ENCODE measurements at regions not wholly inside any gene's neighbourhood (a gene's known extent, or its start where the extent isn't known, plus 50 kb on each side); places are given as distances from the start of the nearest gene placed in this dataset.
"Not testable (repeated sequence)": the region's sequence is repeated elsewhere in the genome, so short reads cannot be mapped to it uniquely, and the experiment has no call there.

- no peak for DNase-seq (ENCODE audit: low spot score)
These were observed 276.8 kb upstream of the PFKP start for GRCh38 chr10:2790396-2791188.

GRCh38 chr10:2786251-2786650, 281.1 kb upstream of the PFKP start:
- DNase-seq (ENCODE audit: low spot score), result no peak

- DNase-seq (ENCODE audit: low spot score), result no peak
These were observed 282.6 kb upstream of the PFKP start for GRCh38 chr10:2784766-2785165.

DNA sequence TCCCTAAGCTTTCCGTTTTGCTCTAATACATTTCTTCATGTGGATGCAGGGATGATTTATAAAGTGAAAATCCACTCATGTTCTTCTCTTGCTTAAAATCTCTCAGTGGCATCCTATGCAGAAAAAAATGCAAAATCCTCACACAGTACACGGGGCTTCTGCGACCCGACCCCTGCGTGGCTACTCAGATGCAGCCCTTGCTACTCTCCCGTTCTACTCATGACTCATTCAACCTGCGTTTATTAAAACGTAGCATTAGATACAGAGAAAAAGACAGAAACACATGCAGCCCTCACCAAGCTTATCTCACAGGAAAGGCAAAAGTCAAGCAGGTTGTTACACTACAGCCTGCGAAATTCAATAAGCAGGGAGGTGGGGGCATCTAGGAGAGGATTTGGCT, 284.4 kb upstream of the PFKP start:
- DNase-seq (ENCODE audit: low spot score), result no peak

DNA sequence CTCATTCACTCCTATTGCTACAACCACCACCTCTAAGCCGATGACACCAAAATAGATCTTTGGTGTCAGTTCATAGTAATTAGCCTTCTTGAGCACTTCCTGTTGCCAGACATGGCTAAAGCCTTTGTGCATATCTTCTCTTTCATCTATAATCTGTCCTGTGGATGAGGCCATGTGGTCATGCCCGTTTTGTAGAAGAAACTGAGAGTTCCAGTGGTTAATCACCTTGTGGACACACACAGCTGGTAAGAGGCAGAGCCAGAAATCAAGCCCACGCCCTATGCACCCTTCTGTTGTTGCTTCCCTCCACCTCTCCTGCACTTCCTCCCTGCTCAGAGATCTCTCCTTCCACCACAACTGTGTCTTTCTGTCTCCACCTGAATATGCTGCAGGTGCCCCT, 285.1 kb upstream of the PFKP start:
- no peak for DNase-seq (ENCODE audit: low spot score)

GRCh38 chr10:2777666-2778355, 289.5 kb upstream of the PFKP start:
- DNase-seq (ENCODE audit: low spot score), result no peak

- DNase-seq (ENCODE audit: low spot score), result no peak
These were observed 294.3 kb upstream of the PFKP start for GRCh38 chr10:2772816-2773631.

- DNase-seq (ENCODE audit: low spot score), result no peak
These were observed 295.2 kb upstream of the PFKP start for GRCh38 chr10:2772135-2772534.

DNA sequence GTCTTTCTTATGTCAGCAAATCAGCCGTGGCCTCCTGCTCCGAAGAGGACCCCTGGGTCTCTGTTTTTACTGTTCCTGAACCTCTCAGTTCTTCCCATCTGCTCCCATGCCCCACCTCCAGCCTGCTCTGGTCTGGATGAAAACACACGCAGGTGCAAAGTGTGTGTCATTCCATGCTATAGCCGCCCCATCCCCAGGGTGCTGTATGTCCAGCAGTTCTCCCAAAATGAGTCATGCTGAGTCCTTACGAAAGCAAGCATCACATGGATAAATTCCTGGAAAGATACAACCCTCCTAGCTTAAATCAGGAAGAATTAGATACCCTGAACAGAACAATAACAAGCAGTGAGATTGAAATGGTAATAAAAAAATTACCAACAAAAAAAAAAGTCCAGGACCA, 300.1 kb upstream of the PFKP start:
- not testable (repeated sequence) for DNase-seq (ENCODE audit: low spot score)

DNA sequence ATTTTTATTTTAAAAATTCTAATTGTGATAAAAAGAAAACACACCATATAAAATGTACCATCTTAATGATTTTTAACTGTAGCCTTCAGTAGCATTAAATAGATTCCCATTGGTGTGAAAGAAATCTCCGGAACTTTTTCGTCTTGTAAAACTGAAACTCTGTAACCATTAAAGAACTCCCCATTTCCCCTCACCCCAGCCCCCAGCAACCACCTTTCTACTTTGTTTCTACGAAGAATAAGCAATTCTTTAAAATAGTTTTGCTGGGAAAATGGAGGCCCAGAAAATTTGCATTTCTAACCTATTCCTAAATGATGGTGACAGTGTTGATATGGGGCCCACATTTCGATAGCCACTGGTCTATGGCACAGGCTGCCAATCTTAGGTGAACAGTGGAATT, 305.4 kb upstream of the PFKP start:
- no peak for DNase-seq (ENCODE audit: low spot score)

DNA sequence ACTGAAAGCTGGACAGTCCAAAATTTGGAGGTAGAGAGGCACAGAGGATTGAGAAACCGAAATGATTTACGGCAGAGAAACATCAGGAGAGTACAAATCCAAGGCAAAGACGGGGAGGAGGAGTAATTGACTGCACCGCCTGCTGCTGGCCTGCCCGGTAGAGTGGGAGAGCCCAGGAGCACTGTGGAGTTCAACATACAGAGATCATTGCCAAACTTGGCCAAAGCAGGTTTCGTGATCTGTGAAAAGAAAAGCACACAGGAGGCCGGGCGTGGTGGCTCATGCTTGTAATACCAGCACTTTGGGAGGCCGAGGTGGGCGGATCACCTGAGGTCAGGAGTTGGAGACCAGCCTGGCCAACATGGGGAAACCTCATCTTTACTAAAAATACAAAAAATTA, 306.0 kb upstream of the PFKP start:
- no peak for DNase-seq (ENCODE audit: low spot score)

DNA sequence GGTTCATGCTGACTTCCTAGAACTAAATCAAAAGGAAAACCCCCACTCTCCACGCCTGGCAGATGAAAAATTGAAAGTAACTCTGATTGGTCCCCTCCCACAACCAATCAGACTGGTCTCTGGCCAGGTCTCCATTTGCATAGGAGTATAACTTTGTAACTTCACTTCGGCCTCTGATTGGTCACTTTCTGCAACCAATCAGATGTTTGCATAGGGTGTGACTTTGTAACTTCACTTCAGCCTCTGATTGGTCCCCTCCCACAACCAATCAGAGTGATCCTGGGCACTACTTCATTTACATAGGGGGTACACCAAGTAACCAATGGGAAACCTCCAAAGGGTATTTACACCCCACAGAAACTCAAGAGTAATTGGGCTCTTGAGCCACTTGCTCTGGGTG, 306.6 kb upstream of the PFKP start:
- DNase-seq (ENCODE audit: low spot score), result no peak

GRCh38 chr10:2759233-2759632, 308.1 kb upstream of the PFKP start:
- no peak for DNase-seq (ENCODE audit: low spot score)

- no peak for DNase-seq (ENCODE audit: low spot score)
These were observed 312.4 kb upstream of the PFKP start for GRCh38 chr10:2754943-2755342.

GRCh38 chr10:2748287-2748686, 319.1 kb upstream of the PFKP start:
- DNase-seq (ENCODE audit: low spot score), result no peak

GRCh38 chr10:2746638-2747037, 320.7 kb upstream of the PFKP start:
- no peak for DNase-seq (ENCODE audit: low spot score)

- no peak for DNase-seq (ENCODE audit: low spot score)
These were observed 321.7 kb upstream of the PFKP start for GRCh38 chr10:2745666-2746065.

DNA sequence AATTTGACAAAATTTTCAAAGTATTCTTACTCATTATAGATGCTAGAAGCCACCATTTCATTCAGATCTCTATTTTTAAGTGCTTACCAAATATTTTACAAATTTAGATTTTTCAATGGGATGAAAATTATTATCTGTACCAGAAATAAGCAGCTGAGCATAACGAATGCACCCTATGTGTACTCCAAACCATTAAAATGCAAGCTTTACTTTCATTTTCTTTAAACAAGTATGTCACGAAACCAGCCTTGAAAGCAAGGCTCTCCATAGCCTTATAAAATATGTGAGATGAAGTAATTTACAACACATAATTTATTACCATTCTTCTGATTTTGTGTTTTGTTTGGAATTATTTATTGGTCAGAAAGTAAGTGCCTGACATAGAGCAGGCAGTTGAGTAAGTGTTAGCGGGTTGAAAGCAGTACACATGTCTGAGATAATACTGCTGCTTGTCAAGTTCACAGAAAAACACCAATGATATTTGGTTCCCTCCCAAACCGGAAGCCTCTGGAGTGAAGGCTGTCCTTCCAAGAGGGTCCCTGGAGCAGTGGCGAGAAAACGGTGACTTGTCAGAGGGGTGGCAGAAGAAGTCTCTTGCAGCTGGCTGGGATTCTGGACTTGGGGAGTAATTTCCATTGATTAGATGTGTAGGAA, 322.7 kb upstream of the PFKP start:
- no peak for DNase-seq (ENCODE audit: low spot score)

- no peak for DNase-seq (ENCODE audit: low spot score)
These were observed 332.7 kb upstream of the PFKP start for GRCh38 chr10:2734603-2735002.

DNA sequence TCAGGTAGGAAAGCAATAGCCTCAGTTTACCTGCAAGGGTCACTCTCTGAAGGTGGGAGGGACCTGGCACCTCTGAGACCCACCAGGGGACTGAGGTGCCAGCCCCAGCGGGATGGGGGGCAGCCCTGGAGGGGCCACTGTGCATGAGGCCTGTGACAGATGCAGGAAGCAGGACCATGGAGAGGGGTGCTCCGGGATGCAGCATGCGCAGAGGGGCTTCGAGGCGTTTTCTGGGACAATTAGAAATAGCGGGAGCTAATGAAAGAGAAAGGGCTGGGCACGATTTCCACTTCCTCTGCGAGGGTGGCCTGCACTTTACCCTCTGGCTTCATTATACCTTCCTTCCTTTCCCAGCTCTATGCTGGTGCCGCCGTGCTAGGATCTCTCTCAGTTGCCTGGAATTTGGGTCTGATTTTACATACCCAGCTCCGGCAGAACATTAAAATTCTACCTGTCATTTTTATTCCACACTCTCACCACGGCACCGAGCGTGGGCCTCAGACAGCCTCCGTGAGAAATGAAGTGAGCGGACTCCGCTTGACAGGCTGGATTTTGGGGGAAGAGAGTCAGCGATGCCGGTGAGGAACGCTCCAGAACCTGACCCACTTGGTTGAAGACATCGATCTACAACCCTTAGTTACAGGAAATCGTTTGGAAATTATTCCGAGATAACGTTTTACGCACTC, 333.9 kb upstream of the PFKP start:
- DNase-seq (ENCODE audit: low spot score), result no peak

DNA sequence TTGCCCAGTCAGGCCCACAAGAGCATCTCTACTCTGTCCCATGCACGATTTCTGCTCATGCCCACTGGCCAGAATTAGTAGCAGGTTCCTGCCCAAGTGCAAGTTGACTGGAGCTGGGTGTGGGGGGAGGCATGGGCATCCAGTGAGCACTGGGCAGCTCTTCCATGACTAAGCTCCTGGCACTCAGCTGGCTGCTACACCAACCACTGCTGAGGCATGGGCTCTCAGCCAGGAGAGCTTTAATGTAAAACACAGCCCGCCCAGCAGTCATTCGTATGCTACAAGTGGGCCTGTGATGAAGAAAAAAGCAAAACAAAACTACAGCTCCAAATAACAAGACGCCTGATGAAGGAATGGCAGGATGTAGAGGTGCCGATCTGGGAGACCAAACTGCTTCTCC, 335.4 kb upstream of the PFKP start:
- no peak for DNase-seq (ENCODE audit: low spot score)

- DNase-seq (ENCODE audit: low spot score), result no peak
These were observed 338.2 kb upstream of the PFKP start for GRCh38 chr10:2729197-2729596.
